HAP-1 (cell line): ENCODE measurements at regions not wholly inside any gene's neighbourhood (a gene's known extent, or its start where the extent isn't known, plus 50 kb on each side); places are given as distances from the start of the nearest gene placed in this dataset.
A peak's percentile ranks its signal among the peaks of the same experiment; 100 is the strongest.
"Not testable (repeated sequence)": the region's sequence is repeated elsewhere in the genome, so short reads cannot be mapped to it uniquely, and the experiment has no call there.

ENCODE experiments used
- DNase-seq, 2 experiments: peaks; one replicate each; pipeline ENCODE4 v3.0.0-alpha.2; 2016 to 2020; ENCODE audit warnings: low spot score in 2 of 2
- H3K27me3 ChIP-seq: fragments of 250-450 bp; sonication (Bioruptor Pico); 2 replicates; pipeline ENCODE4 v1.5.1; 2020; ENCODE audit warnings: low read depth, mild to moderate bottlenecking, moderate library complexity
- H3K36me3 ChIP-seq: fragments of 250-450 bp; sonication (Bioruptor Pico); replicated peaks from 2 replicates; pipeline ENCODE4 v1.5.1; 2020; ENCODE audit warnings: mild to moderate bottlenecking
- H3K4me1 ChIP-seq: fragments of 250-450 bp; sonication (Bioruptor Pico); 2 replicates; pipeline ENCODE4 v1.5.1; 2020; ENCODE audit warnings: mild to moderate bottlenecking
- H3K4me3 ChIP-seq: fragments of 250-450 bp; sonication (Bioruptor Pico); 2 replicates; pipeline ENCODE4 v1.5.1; 2020; ENCODE audit warnings: mild to moderate bottlenecking, moderate library complexity
- H3K9me3 ChIP-seq: fragments of 250-450 bp; sonication (Bioruptor Pico); 2 replicates; pipeline ENCODE4 v1.5.1; 2020; ENCODE audit warnings: mild to moderate bottlenecking, moderate library complexity
- in situ Hi-C: fragments of 300-500 bp; cut with MboI; formaldehyde crosslinking; loops from 3 replicates; pipeline ENCODE4 v1.14.3; 2020; ENCODE audit warnings: low sequenced_read_pairs, inconsistent platforms, mixed read lengths

DNA sequence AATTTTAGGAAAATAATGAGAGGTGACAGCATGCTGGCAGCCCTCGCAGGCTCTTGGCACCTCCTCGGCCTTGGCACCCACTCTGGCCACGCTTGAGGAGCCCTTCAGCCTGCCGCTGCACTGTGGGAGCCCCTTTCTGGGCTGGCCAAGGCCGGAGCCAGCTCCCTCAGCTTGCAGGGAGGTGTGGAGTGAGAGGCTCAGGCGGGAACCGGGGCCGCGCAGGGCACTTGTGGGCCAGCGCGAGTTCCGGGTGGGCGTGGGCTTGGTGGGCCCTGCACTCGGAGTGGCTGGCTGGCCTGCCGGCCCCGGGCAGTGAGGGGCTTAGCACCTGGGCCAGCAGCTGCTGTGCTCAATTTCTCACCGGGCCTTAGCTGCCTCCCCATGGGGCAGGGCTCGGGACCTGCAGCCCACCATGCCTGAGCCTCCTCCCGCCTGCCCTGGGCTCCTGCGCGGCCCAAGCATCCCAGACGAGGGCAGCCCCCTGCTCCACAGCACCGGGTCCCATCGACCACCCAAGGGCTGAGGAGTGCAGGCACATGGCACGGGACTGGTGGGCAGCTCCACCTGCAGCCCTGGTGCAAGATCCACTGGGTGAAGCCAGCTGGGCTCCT lies 299.3 kb upstream of the MDFIC2 start:
- H3K9me3 ChIP-seq, H3K36me3 ChIP-seq, in situ Hi-C loops, DNase-seq, H3K4me3 ChIP-seq, H3K27me3 ChIP-seq: not testable (repeated sequence)
- peaks cover 15% of the 10 kb centered on the region for H3K4me1 ChIP-seq

DNA sequence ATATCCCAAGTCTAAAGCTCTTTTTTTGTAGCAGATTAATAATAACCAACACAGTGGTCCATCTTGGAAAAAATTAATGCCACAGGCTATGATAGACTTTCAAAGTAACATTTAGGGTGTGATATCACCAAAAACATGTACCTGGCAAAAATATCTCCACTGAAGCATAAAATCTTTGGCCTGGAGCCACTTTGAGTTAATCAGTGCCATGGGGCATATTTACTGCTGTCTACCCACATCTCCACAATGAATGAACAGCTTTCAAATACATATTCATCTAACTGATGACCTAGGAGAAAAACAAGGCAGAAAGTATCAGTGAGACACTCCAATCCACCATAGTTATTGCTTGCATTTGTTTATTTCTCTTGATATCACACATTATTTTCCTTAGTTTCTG lies 296.0 kb upstream of the MDFIC2 start:
- Histone ChIP-seq H3K36me3 (no peaks in the 10 kb centered on the region), H3K27me3 (no peaks in the 10 kb centered on the region), H3K4me3 (no peak overlapping the region), H3K4me1 (peaks cover 8% of the 10 kb centered on the region), H3K9me3 (peaks cover 3% of the 10 kb centered on the region; the same call in 1 of the 2 replicates)
- in situ Hi-C loops, result no loop called here
- DNase-seq, result no peak

DNA sequence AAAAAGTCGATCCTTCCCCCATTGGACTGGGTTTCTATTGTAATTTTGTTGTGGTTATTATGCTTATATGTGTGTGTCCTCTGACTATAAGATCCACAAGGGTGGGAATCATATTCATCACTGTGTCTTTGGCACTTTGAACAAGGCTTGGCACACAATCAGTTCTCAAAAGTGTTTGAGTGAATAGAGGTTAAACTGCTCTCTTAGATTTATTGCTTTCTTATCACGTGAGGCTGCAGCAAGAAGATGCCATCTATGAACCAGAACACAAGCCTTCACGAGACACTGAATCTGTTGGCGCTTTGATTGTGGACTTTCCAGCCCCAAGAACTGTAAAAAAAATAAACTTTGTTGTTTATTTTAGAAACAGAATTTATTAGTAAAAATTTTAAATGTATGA lies 295.0 kb upstream of the MDFIC2 start:
- H3K4me1 ChIP-seq, result peaks cover 8% of the 10 kb centered on the region
- DNase-seq, result no peak
- H3K4me3 ChIP-seq, result no peak overlapping the region
- no peaks in the 10 kb centered on the region for H3K36me3 ChIP-seq
- H3K27me3 ChIP-seq, result no peaks in the 10 kb centered on the region
- no peaks in the 10 kb centered on the region; the same call in 1 of the 2 replicates for H3K9me3 ChIP-seq
- in situ Hi-C loops, result no loop called here

DNA sequence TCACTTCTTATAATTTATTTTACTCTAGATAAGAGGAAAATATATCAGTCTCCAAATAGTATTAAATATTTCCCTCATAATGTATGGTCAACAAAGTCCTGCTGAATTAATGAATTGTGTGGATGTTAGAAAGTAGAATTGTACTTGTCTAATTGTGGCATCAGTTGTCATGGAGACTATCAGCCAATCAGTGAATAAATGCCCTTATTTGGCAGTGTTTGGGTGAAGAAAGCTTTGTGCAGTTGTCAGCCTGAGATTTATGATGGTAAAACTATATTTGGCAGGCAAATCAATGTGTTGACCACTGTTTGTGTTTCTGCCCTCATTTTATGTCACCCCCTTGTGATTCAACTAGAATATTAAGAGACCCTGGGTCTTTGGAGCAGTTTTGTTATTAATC lies 293.6 kb upstream of the MDFIC2 start:
- Histone ChIP-seq H3K36me3 (no peaks in the 10 kb centered on the region), H3K27me3 (no peaks in the 10 kb centered on the region), H3K4me1 (peaks cover 8% of the 10 kb centered on the region), H3K4me3 (no peak overlapping the region), H3K9me3 (no peaks in the 10 kb centered on the region)
- DNase-seq, result peak; percentile 32 to 50
- in situ Hi-C loops, result no loop called here

DNA sequence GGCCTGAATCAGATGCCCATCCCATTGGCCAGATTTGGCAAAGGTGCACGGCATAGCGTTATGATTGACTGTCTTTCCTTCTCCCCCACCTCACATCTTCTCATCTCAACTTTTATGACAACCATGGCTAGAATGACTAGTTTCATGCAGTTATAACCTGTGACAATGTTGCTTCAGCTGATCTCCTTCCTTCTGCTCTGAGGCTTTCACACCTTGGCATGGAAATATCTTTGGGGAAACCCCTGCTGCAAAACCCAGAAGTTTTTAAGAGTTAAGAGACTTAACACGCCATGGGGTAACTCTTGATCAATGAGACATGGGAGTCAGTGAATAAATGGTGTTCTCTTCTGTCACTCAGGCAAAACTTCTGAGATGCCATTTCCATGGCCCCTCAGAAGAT lies 290.7 kb upstream of the MDFIC2 start:
- Histone ChIP-seq H3K4me3 (no peak overlapping the region), H3K27me3 (no peaks in the 10 kb centered on the region), H3K9me3 (no peaks in the 10 kb centered on the region), H3K36me3 (no peaks in the 10 kb centered on the region), H3K4me1 (peaks cover 13% of the 10 kb centered on the region)
- in situ Hi-C loops, result no loop called here
- no peak for DNase-seq

DNA sequence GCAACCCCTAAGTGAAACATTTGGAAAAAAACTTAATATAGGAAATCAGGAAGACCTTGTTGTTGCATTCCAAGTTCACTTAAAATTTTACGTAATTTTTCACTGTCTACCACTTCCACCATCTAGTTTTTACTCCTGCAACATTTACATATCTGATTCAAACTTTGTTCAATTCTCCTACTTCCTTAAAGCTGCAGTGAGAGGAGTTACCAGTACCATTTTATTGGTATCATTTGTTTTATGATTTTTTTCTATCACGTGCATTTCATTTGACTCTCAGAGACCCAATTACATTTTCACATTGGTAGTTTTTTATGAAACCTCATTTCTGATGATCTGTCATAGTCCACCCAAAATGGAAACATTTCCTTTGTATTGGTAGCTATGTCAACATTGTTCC lies 284.9 kb upstream of the MDFIC2 start:
- H3K4me3 ChIP-seq, result no peak overlapping the region
- peaks cover 6% of the 10 kb centered on the region for H3K4me1 ChIP-seq
- in situ Hi-C loops, result no loop called here
- H3K27me3 ChIP-seq, result no peaks in the 10 kb centered on the region
- H3K9me3 ChIP-seq, result no peaks in the 10 kb centered on the region
- DNase-seq, result no peak
- H3K36me3 ChIP-seq, result no peaks in the 10 kb centered on the region

DNA sequence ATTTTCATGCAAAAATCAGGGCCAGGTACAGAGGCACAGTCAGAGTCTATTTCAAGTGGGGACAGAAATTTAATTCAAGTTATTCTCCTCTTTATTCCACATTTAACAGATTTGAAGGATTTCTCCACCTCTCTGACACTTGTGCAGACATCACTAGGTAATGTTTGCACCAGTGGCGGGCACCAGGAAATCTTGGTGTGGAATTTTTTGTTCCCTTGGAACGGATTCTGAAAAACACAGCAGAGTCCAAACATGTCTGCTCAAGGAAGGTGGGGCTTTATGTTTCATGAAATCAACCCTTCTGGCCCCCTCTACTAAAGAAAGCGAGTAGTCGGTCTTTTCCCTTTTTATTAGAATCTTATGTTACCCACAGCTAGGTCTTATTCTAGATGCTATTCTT lies 271.2 kb upstream of the MDFIC2 start:
- Histone ChIP-seq H3K9me3 (no peaks in the 10 kb centered on the region), H3K4me3 (no peak overlapping the region), H3K27me3 (no peaks in the 10 kb centered on the region), H3K4me1 (peaks cover 18% of the 10 kb centered on the region), H3K36me3 (no peaks in the 10 kb centered on the region)
- in situ Hi-C loops, result no loop called here
- DNase-seq, result peak in 1 of 2 experiments; percentile 68

DNA sequence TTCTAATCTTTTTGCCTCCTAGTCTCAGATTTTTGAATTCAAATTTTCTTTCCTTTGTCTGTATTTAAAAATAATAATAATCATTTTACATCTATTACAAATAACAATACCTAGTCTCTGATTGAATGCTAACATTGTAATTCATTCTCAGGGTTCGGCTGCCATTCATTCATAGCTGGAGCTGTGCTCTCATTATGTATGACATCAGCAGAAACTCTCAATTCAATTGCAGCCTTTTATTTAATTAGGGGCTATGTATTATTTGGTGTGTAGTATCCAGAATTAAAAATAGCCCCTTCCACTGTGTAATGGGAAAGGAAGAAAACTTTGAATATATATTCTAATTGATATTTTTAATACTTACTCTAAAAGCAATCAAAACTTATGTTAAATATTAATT lies 270.4 kb upstream of the MDFIC2 start:
- in situ Hi-C loops, result no loop called here

DNA sequence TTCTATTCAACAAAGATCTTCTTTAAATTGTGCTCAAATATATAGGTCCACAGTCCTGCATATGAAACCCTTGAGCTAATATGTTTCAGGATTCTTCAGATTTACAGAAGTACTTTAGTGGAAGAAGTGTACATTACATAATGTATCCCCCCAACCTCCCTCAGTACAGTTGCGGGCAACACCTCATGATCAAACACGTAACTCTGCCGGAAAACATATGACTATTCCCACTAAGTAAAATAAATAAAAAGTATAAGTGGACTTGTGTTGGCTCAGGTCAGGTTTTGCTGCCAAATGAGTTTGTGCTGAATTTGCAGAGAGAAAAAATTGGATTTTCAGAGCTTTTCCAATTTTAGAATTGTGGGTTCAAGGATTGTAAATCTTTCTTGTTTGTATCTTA lies 267.6 kb upstream of the MDFIC2 start:
- no peak for DNase-seq
- Histone ChIP-seq H3K4me1 (peaks cover 18% of the 10 kb centered on the region), H3K9me3 (no peaks in the 10 kb centered on the region), H3K36me3 (no peaks in the 10 kb centered on the region), H3K27me3 (no peaks in the 10 kb centered on the region), H3K4me3 (no peak overlapping the region)
- in situ Hi-C loops, result no loop called here

More for the DNA sequence above, 270.4 kb upstream of the MDFIC2 start:
- Histone ChIP-seq H3K36me3 (no peaks in the 10 kb centered on the region), H3K4me1 (peaks cover 18% of the 10 kb centered on the region), H3K4me3 (no peak overlapping the region), H3K27me3 (no peaks in the 10 kb centered on the region), H3K9me3 (no peaks in the 10 kb centered on the region)
- DNase-seq, result peak; percentile 17 to 68

DNA sequence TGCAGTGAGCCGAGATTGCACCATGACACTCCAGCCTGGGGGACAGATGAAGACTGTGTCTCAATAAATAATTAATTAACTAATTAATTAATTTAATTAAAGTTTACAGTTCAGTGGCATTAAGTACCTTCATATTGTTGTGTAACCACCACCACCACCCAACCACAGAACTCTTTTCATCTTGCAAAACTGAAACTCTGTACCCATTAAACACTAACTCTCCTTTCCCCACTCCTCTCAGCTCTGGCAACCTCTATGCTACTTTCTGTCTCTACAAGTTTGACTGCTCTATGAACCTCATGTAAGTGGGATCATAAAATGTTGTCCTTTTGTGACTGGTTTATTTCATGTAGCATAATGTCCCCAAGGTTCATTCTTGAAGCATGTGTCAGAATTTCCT lies 259.3 kb upstream of the MDFIC2 start:
- in situ Hi-C loops, result no loop called here
- H3K36me3 ChIP-seq, result no peaks in the 10 kb centered on the region
- no peak for DNase-seq
- no peaks in the 10 kb centered on the region for H3K9me3 ChIP-seq
- no peaks in the 10 kb centered on the region for H3K4me1 ChIP-seq
- H3K4me3 ChIP-seq, result no peak overlapping the region
- H3K27me3 ChIP-seq, result no peaks in the 10 kb centered on the region

DNA sequence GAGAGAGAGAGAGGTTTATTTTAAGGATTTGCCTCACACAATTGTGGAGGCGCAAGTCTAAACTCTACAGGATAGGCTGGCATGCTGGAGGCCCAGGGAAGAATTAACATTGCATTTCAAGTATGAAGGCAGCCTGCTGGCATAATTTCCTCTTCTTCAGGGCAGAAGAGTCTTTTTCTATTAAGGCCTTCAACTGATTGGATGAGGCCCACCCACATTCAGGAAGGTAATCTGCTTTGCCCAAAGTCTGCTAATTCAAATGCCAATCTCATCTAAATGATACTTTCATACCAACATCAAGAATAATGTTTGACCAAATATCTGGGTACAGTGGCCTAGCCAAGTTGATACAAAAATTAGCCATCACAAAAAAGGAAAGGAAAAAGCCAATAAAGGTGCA lies 258.1 kb upstream of the MDFIC2 start:
- H3K9me3 ChIP-seq, result no peaks in the 10 kb centered on the region
- no peak for DNase-seq
- H3K27me3 ChIP-seq, result no peaks in the 10 kb centered on the region
- H3K4me1 ChIP-seq, result no peaks in the 10 kb centered on the region
- no peaks in the 10 kb centered on the region for H3K36me3 ChIP-seq
- in situ Hi-C loops, result no loop called here
- no peak overlapping the region for H3K4me3 ChIP-seq

DNA sequence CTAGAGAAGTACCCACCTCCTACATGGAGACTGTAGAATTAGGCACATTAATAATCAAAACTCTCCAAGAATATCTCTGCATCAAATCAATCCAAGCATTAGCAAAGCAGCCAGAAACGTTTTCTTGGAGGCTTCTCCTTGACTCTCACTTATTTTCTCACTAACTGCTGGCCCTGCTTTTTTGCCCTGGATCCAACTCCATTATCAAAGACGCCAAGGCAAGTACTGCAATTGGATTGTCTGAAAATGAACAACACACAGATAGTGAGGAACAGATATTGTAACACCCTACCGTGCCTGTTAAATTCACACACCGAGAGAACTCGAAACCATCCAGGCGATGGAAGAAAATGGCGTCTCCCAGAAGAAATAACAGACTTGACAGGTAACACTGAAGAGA lies 256.2 kb upstream of the MDFIC2 start:
- no peaks in the 10 kb centered on the region for H3K27me3 ChIP-seq
- no peaks in the 10 kb centered on the region for H3K9me3 ChIP-seq
- no peak overlapping the region for H3K4me3 ChIP-seq
- no peaks in the 10 kb centered on the region for H3K4me1 ChIP-seq
- in situ Hi-C loops, result no loop called here
- DNase-seq, result no peak
- H3K36me3 ChIP-seq, result no peaks in the 10 kb centered on the region

DNA sequence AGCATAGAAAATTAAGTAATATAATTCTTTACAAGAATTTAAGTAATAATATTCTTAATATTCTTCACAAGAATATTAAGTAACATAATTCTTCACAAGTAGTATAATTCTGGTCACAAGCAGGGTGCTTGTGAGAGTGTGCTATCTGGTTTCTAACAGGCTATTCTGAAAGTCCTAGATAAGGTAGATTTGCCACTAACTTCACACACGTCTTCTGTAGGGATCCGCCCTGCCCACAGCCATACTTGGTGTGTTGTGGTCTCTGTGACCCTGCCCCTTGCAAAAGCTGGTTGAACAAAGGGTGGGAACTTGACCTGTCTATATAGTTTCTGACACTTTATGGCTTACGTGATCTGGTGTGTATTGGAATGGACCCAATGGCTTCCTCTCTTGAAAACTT lies 253.4 kb upstream of the MDFIC2 start:
- no peak for DNase-seq
- Histone ChIP-seq H3K9me3 (no peaks in the 10 kb centered on the region), H3K4me3 (no peak overlapping the region), H3K27me3 (no peaks in the 10 kb centered on the region), H3K4me1 (no peaks in the 10 kb centered on the region), H3K36me3 (no peaks in the 10 kb centered on the region)
- in situ Hi-C loops, result no loop called here

DNA sequence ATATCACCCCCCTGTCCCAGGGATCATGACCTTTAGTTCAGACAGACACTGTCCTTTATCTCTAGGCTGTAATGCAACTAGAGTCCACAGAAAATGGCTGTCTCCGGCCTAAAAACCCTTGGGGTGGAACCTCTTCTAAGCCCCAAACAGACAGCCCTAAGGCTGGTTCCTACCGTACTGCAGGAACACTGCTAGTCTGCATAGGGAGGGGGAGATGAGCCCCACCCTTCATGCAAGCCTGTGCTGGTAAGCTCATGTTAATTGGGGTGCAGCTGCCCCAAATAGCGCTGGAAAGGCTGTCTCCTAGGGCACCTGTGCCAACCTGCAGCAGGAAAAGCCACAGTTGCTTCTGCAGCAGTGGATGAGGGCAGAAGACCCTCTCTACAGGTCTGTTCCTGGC lies 252.1 kb upstream of the MDFIC2 start:
- in situ Hi-C loops, result no loop called here
- H3K4me3 ChIP-seq, result no peak overlapping the region
- no peak for DNase-seq
- no peaks in the 10 kb centered on the region for H3K4me1 ChIP-seq
- no peaks in the 10 kb centered on the region for H3K36me3 ChIP-seq
- H3K27me3 ChIP-seq, result no peaks in the 10 kb centered on the region
- H3K9me3 ChIP-seq, result no peaks in the 10 kb centered on the region

DNA sequence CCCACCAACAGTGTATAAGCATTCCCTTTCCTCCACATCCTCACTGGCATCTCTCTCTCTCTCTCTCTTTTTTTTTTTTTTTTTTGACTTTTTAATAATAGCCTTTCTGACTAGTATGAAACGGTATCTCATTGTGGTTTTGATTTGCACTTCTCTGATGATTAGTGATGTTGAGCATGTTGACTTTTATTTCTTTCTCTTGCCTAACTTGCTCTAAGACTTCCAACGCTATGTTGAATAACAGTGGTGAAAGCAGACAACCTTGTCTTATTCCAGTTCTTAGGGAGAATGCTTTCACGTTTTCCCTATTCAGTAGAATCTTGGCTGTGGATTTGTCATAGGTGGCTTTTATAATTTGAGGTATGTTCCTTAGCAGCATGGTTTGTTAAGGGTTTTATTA lies 249.4 kb upstream of the MDFIC2 start:
- no peak for DNase-seq

More for the DNA sequence above, 249.4 kb upstream of the MDFIC2 start:
- Histone ChIP-seq H3K9me3 (no peaks in the 10 kb centered on the region), H3K36me3 (no peaks in the 10 kb centered on the region), H3K4me1 (no peaks in the 10 kb centered on the region), H3K27me3 (no peaks in the 10 kb centered on the region), H3K4me3 (no peak overlapping the region)
- in situ Hi-C loops, result no loop called here
